ENCODE measurements at regions not wholly inside any gene's neighbourhood (a gene's known extent, or its start where the extent isn't known, plus 50 kb on each side); places are given as distances from the start of the nearest gene placed in this dataset.
"Not testable (repeated sequence)": the region's sequence is repeated elsewhere in the genome, so short reads cannot be mapped to it uniquely, and the experiment has no call there.

GRCh38 chr13:52234928-52235327 is 75.5 kb upstream of the NEK3 start:
- TF ChIP-seq CTCF (conservative IDR thresholded peaks at IDR 0.05); ZFX (IDR thresholded peaks at IDR 0.05): not testable (repeated sequence)
